CD14-positive monocyte (primary cell): ENCODE measurements at regions not wholly inside any gene's neighbourhood (a gene's known extent, or its start where the extent isn't known, plus 50 kb on each side); places are given as distances from the start of the nearest gene placed in this dataset.

Source experiments
- DNase-seq, 3 donors: peaks; one replicate each; pipeline ENCODE4 v3.0.0-alpha.2; 2011 to 2022
- H2AFZ ChIP-seq: 2 replicates; pipeline ENCODE4 v1.6.0; 2012; ENCODE audit warnings: mild to moderate bottlenecking, low read depth, low read length, inconsistent platforms; ENCODE audit not compliant: insufficient read depth, poor library complexity, severe bottlenecking
- H3K27ac ChIP-seq, 2 donors: 1 replicate in 1 of 2; 2 replicates in 1 of 2; pipeline ENCODE4 v1.5.1; 2012 to 2013; ENCODE audit warnings: low read length in 2 of 2, control low read depth in 1 of 2, inconsistent platforms in 1 of 2, low read depth in 1 of 2, mild to moderate bottlenecking in 1 of 2
- H3K27me3 ChIP-seq, 2 donors: one replicate each; pipeline versions ENCODE4 v1.6.0 to v1.6.1; 2011 to 2013; ENCODE audit warnings: low read length in 2 of 2; ENCODE audit not compliant: control insufficient read depth in 2 of 2, insufficient read depth in 2 of 2
- H3K36me3 ChIP-seq, 2 donors: replicated peaks in 1 of 2; 1 replicate in 1 of 2; 2 replicates in 1 of 2; pipeline versions ENCODE4 v1.5.1 to v1.6.1; 2012 to 2013; ENCODE audit warnings: low read length in 2 of 2, control low read depth in 1 of 2, inconsistent platforms in 1 of 2, mild to moderate bottlenecking in 1 of 2; ENCODE audit not compliant: insufficient read depth in 2 of 2, control insufficient read depth in 1 of 2
- H3K4me1 ChIP-seq, 2 donors: 1 replicate in 1 of 2; 2 replicates in 1 of 2; pipeline versions ENCODE4 v1.5.1 to v1.6.1; 2012 to 2013; ENCODE audit warnings: low read length in 2 of 2, control low read depth in 1 of 2, inconsistent platforms in 1 of 2, mild to moderate bottlenecking in 1 of 2, moderate library complexity in 1 of 2; ENCODE audit not compliant: insufficient read depth in 2 of 2, control insufficient read depth in 1 of 2
- H3K4me2 ChIP-seq: replicated peaks from 2 replicates; pipeline ENCODE3; 2012; ENCODE audit warnings: low read length, moderate library complexity, mild to moderate bottlenecking; ENCODE audit not compliant: poor library complexity, severe bottlenecking; ENCODE audit errors: extremely low read depth
- H3K4me3 ChIP-seq, 3 experiments: fragments of 200-600 bp in 1 of 3; sonication (generic) in 1 of 3; replicated peaks in 1 of 3; 1 replicate in 2 of 3; 2 replicates in 1 of 3; pipeline ENCODE4 v1.5.1; 2011 to 2013; ENCODE audit warnings: low read length in 3 of 3, mild to moderate bottlenecking in 3 of 3, control low read depth in 2 of 3, low read depth in 2 of 3, inconsistent platforms in 1 of 3, moderate library complexity in 1 of 3
- H3K79me2 ChIP-seq: 2 replicates; pipeline ENCODE4 v1.6.0; 2012; ENCODE audit warnings: mild to moderate bottlenecking, control low read depth, inconsistent platforms, low read length, moderate library complexity; ENCODE audit not compliant: insufficient read depth
- H3K9ac ChIP-seq: 2 replicates; pipeline ENCODE4 v1.6.0; 2017; ENCODE audit warnings: low read length, mild to moderate bottlenecking; ENCODE audit not compliant: insufficient read depth, poor library complexity, severe bottlenecking
- H3K9me3 ChIP-seq, 2 donors: replicated peaks in 1 of 2; 1 replicate in 1 of 2; 2 replicates in 1 of 2; pipeline versions ENCODE4 v1.5.1 to v1.6.1; 2012 to 2013; ENCODE audit warnings: low read length in 2 of 2, control low read depth in 1 of 2; ENCODE audit not compliant: control insufficient read depth in 1 of 2, insufficient read depth in 1 of 2
- H4K20me1 ChIP-seq: 2 replicates; pipeline ENCODE4 v1.6.0; 2012; ENCODE audit warnings: mild to moderate bottlenecking, low read length, control low read depth, moderate library complexity; ENCODE audit not compliant: insufficient read depth
- H3K27ac Mint-ChIP-seq, 7 donors: one replicate each; pipeline ENCODE4 v1.8.0; 2020; ENCODE audit warnings: mild to moderate bottlenecking in 7 of 7, mixed read lengths in 7 of 7, moderate library complexity in 6 of 7, inconsistent platforms in 2 of 7
- H3K27me3 Mint-ChIP-seq, 3 donors: one replicate each; pipeline ENCODE4 v1.8.0; 2021 to 2022; ENCODE audit warnings: low read depth in 3 of 3, mild to moderate bottlenecking in 3 of 3, mixed read lengths in 3 of 3, moderate library complexity in 3 of 3, inconsistent platforms in 1 of 3
- H3K36me3 Mint-ChIP-seq, 2 donors: one replicate each; pipeline ENCODE4 v1.8.0; 2020; ENCODE audit warnings: mixed read lengths in 2 of 2, inconsistent platforms in 1 of 2, mild to moderate bottlenecking in 1 of 2
- H3K4me1 Mint-ChIP-seq: one replicate; pipeline ENCODE4 v1.8.0; 2020; ENCODE audit warnings: mild to moderate bottlenecking, mixed read lengths
- H3K4me3 Mint-ChIP-seq, 2 donors: one replicate each; pipeline ENCODE4 v1.8.0; 2020; ENCODE audit warnings: mild to moderate bottlenecking in 2 of 2, mixed read lengths in 2 of 2, moderate library complexity in 1 of 2
- H3K9me3 Mint-ChIP-seq, 7 donors: one replicate each; pipeline ENCODE4 v1.8.0; 2020 to 2022; ENCODE audit warnings: mixed read lengths in 7 of 7, mild to moderate bottlenecking in 6 of 7, moderate library complexity in 6 of 7, inconsistent platforms in 2 of 7
- WGBS: methylation state at CpG from one replicate; pipeline ENCODE4 v1.1.5; 2013; ENCODE audit warnings: missing lambda C conversion rate; ENCODE audit not compliant: insufficient coverage; 5-methylcytosine and 5-hydroxymethylcytosine counted together
- intact Hi-C, 2 donors: fragments of 100-400 bp; cut with micrococcal nuclease; formaldehyde crosslinking; loops; one replicate each; pipeline versions ENCODE4 v1.15.0 to v1.15.1; 2023
- TF ChIP-seq, protein P1 (sequence below): fragments of 200-600 bp; IDR thresholded peaks from one replicate; pipeline ENCODE4 v1.8.0; 2022; ENCODE audit warnings: antibody characterized with exemption, mild to moderate bottlenecking

DNA sequence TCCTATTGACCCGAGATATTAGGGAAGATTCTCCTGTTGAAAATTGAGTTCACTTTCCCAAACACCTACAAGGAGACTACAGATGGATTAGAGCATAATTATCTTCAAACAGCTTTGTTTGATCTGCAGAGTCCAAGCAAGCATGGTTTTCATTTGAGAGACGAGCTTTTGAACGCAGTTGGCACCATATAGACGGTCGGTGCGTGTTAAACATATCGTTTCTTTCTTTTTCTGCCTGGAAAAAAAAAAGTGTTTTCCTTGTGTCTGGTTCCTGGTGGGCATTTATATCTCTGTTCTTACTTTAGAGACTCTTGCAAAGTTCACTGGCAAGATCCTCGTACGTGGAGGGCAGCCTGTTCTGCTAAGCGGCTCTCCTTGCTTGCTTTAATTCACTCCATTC is 248.9 kb downstream of the TMEM182 start:
- intact Hi-C loops: no loop called here
- no peaks in the 10 kb centered on the region for H3K4me1 Mint-ChIP-seq
- no peaks in the 10 kb centered on the region for H3K9me3 Mint-ChIP-seq

DNA sequence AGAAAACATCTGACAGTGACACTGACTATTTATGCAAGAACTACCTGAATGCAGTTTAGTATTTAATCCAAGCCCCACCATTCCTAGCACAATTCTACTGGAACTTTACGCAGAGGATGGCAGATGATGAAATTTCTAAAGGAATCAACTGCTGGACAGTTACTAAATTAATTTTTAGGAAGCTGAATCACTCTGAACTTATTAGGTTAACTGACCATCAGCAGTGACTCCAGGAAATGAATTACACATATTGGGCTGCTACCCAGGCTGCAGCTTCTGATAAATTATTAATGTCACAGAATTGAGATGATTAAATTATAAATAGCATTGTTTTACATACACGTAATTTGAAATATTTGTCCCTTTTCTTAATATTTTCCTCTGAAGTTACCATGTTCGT is 250.8 kb downstream of the TMEM182 start:
- H3K4me3 ChIP-seq: no peak overlapping the region
- DNase-seq: no peak
- no peak overlapping the region for H2AFZ ChIP-seq
- H3K4me3 Mint-ChIP-seq: no peak overlapping the region
- no peak overlapping the region for H3K9ac ChIP-seq
- no peak overlapping the region for H3K4me2 ChIP-seq
- peaks cover 0 to 2% (median 0%) of the 10 kb centered on the region in 7 donors for H3K9me3 Mint-ChIP-seq
- H3K4me1 ChIP-seq: no peaks in the 10 kb centered on the region
- H3K79me2 ChIP-seq: no peaks in the 10 kb centered on the region
- no peak overlapping the region for H3K27ac ChIP-seq
- H3K9me3 ChIP-seq: no peaks in the 10 kb centered on the region
- TF ChIP-seq, protein P1, sequence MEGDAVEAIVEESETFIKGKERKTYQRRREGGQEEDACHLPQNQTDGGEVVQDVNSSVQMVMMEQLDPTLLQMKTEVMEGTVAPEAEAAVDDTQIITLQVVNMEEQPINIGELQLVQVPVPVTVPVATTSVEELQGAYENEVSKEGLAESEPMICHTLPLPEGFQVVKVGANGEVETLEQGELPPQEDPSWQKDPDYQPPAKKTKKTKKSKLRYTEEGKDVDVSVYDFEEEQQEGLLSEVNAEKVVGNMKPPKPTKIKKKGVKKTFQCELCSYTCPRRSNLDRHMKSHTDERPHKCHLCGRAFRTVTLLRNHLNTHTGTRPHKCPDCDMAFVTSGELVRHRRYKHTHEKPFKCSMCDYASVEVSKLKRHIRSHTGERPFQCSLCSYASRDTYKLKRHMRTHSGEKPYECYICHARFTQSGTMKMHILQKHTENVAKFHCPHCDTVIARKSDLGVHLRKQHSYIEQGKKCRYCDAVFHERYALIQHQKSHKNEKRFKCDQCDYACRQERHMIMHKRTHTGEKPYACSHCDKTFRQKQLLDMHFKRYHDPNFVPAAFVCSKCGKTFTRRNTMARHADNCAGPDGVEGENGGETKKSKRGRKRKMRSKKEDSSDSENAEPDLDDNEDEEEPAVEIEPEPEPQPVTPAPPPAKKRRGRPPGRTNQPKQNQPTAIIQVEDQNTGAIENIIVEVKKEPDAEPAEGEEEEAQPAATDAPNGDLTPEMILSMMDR: no peak
- no peak overlapping the region for H3K27ac Mint-ChIP-seq
- peaks cover 0 to 5% (median 2%) of the 10 kb centered on the region in 3 donors for H3K27me3 Mint-ChIP-seq
- no CpG with 5 or more reads among the region's 3 CpGs for WGBS
- H4K20me1 ChIP-seq: no peaks in the 10 kb centered on the region
- no peaks in the 10 kb centered on the region for H3K36me3 ChIP-seq
- H3K27me3 ChIP-seq: no peaks in the 10 kb centered on the region
- no peaks in the 10 kb centered on the region for H3K36me3 Mint-ChIP-seq
- H3K4me1 Mint-ChIP-seq: no peaks in the 10 kb centered on the region
- intact Hi-C loops: no loop called here

More for the DNA sequence above, 248.9 kb downstream of the TMEM182 start:
- H4K20me1 ChIP-seq: no peaks in the 10 kb centered on the region
- no peaks in the 10 kb centered on the region for H3K9me3 ChIP-seq
- no peaks in the 10 kb centered on the region for H3K36me3 ChIP-seq
- WGBS: 84% methylated on average over 8 of the region's 10 CpGs
- peaks cover 0 to 2% (median 2%) of the 10 kb centered on the region in 3 donors for H3K27me3 Mint-ChIP-seq
- H3K27me3 ChIP-seq: no peaks in the 10 kb centered on the region
- no peaks in the 10 kb centered on the region for H3K4me1 ChIP-seq
- TF ChIP-seq, protein P1: no peak
- no peak overlapping the region for H3K4me2 ChIP-seq
- H3K36me3 Mint-ChIP-seq: no peaks in the 10 kb centered on the region
- H3K79me2 ChIP-seq: no peaks in the 10 kb centered on the region
- H3K4me3 Mint-ChIP-seq: no peak overlapping the region
- no peak for DNase-seq
- H3K27ac ChIP-seq: no peak overlapping the region
- no peak overlapping the region for H3K27ac Mint-ChIP-seq
- H2AFZ ChIP-seq: no peak overlapping the region
- no peak overlapping the region for H3K9ac ChIP-seq
- H3K4me3 ChIP-seq: no peak overlapping the region
